AG04449 (cell line): ENCODE measurements at regions not wholly inside any gene's neighbourhood (a gene's known extent, or its start where the extent isn't known, plus 50 kb on each side); places are given as distances from the start of the nearest gene placed in this dataset.
"Not testable (repeated sequence)": the region's sequence is repeated elsewhere in the genome, so short reads cannot be mapped to it uniquely, and the experiment has no call there.

Experiments
- CTCF ChIA-PET: fragments of 350-600 bp; formaldehyde crosslinking; extraction: SDS; loops from one replicate; lab custom pipeline; 2021; ENCODE audit warnings: antibody characterized with exemption; lab: Yijun Ruan, JAX
- POLR2A ChIA-PET: fragments of 400-600, 350-600 bp; formaldehyde crosslinking; extraction: SDS; loops from one replicate; lab custom pipeline; 2020; ENCODE audit warnings: antibody characterized with exemption, inconsistent platforms; lab: Yijun Ruan, JAX
- DNase-seq: peaks from one replicate; pipeline ENCODE4 v3.0.0-alpha.2; 2010; ENCODE audit warnings: low read depth, low spot score
- H3K4me3 ChIP-seq: 2 replicates; pipeline ENCODE4 v1.5.1; 2011; ENCODE audit warnings: low read depth, mild to moderate bottlenecking, control low read depth, low read length
- CTCF ChIP-seq: IDR thresholded peaks from one replicate; pipeline ENCODE4 v1.5.1; 2011; ENCODE audit warnings: mild to moderate bottlenecking, moderate library complexity, low read length, control low read depth, inconsistent platforms; ENCODE audit not compliant: insufficient read depth; ENCODE audit errors: missing control alignments

DNA sequence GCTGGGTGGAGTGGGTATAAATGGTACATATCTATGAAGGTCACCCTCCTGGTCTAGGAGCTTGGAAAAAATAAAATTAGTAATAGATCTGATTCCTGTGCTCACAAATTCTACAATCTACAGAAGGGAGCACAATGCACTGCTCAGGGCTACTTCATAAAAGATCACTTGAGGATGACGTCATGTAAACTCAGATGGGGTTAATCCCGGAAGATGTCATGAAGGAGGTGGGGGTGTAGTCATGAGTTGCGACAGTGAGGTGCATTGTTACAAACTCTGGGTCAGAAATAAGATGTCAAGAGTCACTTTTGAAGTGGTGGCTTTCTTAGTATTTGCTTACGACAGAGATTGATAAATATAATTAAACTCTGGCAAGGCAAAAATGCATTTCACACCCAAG, 68.2 kb downstream of the LHX9 start:
- POLR2A ChIA-PET, result interaction anchor here (1.1 kb wide), 1 partner anchor 12 kb away, joined by 3 read pairs; no protein-coding TSS in a partner anchor
- no peak for TF ChIP-seq CTCF

DNA sequence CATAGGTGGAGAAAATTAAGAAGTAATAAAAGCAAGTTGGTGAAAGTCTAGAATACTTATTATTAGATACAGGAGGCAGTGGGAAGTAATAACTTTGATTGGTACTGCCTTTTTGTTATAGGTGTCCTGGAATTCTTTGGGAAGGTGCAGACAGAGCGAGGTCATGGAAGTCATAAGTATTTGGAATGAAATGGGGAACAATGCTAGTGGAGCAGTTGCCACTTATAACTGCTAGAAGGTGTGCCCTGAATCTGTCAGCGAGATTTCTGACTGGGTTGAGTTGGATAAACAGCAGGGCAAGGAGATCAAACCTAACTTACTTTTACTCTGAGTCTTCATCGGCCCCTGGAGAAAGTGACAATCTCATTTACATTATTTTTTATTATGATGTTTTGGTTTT, 69.6 kb downstream of the LHX9 start:
- no peak for DNase-seq
- ChIA-PET POLR2A (no interaction called here), CTCF (no interaction called here)
- TF ChIP-seq CTCF, result no peak
- no peak overlapping the region for H3K4me3 ChIP-seq

More for the DNA sequence above, 68.2 kb downstream of the LHX9 start:
- DNase-seq, result no peak
- CTCF ChIA-PET, result no interaction called here
- H3K4me3 ChIP-seq, result no peak overlapping the region

- H3K4me3 ChIP-seq, result no peak overlapping the region
- no peak for DNase-seq
- CTCF ChIA-PET, result no interaction called here
- POLR2A ChIA-PET, result no interaction called here
- no peak for TF ChIP-seq CTCF
Observed at GRCh38 chr1:197987294-197987693, 70.1 kb downstream of the LHX9 start.

DNA sequence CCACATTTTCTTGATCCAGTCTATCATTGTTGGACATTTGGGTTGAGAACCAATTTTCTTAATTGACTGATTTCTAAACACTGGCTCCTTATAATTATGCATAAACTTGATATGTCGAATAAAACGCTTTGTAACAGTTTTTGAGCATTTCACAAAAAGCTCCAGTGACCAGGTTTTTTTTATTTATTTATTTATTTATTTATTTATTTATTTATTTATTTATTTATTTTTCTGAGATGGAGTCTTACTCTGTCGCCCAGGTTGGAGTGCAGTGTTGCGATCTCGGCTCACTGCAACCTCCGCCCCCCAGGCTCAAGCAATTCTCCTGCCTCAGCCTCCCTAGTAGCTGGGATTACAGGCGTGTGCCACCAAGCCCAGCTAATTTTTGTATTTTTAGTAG, 71.4 kb downstream of the LHX9 start:
- DNase-seq, POLR2A ChIA-PET, CTCF ChIA-PET, H3K4me3 ChIP-seq: not testable (repeated sequence)

DNA sequence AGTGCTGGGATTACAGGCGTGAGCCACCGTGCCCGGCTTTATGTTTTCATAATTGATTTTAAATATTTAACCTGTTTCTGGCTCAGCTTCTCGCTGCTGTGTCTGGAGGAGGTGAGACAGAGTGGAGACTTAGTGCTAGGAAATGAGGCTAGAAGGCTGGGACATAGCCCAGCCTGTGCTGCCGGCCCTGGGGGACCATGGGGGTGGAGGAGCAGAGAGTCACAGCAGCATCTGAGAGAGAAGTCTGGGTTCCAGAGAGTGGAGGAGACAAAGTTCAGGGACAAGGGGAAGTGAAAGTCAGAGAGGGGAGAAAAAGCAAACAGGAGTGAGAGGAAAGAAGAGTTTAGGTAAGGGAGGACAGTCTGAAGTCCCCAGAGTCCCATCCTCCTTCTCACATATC, 71.9 kb downstream of the LHX9 start:
- DNase-seq, result no peak
- H3K4me3 ChIP-seq, result no peak overlapping the region
- ChIA-PET CTCF (no interaction called here), POLR2A (no interaction called here)
- no peak for TF ChIP-seq CTCF

DNA sequence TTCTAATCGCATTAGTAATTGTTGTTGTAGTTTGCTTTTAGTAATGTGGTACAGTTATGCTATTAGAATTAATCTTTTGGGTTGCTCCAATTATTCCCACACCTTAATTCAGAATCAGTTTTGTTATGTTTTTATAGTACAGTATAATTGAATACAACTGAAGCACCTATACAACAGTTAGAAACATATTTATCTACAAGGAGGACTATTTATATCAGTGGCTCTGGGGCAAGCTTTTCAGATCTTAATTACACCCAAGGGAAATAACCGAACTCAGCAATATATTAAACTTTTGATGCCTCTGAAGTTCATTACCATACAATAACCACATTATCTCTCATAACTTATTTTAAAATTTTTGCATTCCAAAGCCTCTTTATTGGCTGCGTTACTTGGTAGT, 74.4 kb downstream of the LHX9 start:
- no peak overlapping the region for H3K4me3 ChIP-seq
- no peak for DNase-seq
- ChIA-PET CTCF (no interaction called here), POLR2A (no interaction called here)
- no peak for TF ChIP-seq CTCF

- TF ChIP-seq CTCF, result no peak
- DNase-seq, result no peak
- H3K4me3 ChIP-seq, result no peak overlapping the region
- POLR2A ChIA-PET, result no interaction called here
- CTCF ChIA-PET, result no interaction called here
Observed at GRCh38 chr1:197994907-197995407, 77.8 kb downstream of the LHX9 start.
